Astrocyte of the spinal cord (primary cell): ENCODE measurements at regions not wholly inside any gene's neighbourhood (a gene's known extent, or its start where the extent isn't known, plus 50 kb on each side); places are given as distances from the start of the nearest gene placed in this dataset.

Source experiments
- DNase-seq: peaks from one replicate; pipeline ENCODE4 v3.0.0; 2011; ENCODE audit warnings: low read depth, low spot score
- H3K4me3 ChIP-seq: 2 replicates; pipeline ENCODE4 v1.5.1; 2011; ENCODE audit warnings: low read depth, mild to moderate bottlenecking, low read length, moderate library complexity
- CTCF ChIP-seq: IDR thresholded peaks from 2 replicates; pipeline ENCODE4 v1.5.1; 2012; ENCODE audit warnings: low read depth, mild to moderate bottlenecking, low read length, inconsistent platforms
- in situ Hi-C: cut with HindIII; loops from 2 replicates; pipeline ENCODE4 v1.10.0; 2017; ENCODE audit warnings: low sequenced_read_pairs

GRCh38 chr22:49613511-49614270 is 214.0 kb downstream of the BRD1 start:
- no peak for DNase-seq
- TF ChIP-seq CTCF, result no peak
- in situ Hi-C loops, result no loop called here
- H3K4me3 ChIP-seq, result no peak overlapping the region

- in situ Hi-C loops, result no loop called here
- H3K4me3 ChIP-seq, result no peak overlapping the region
- no peak for TF ChIP-seq CTCF
- DNase-seq, result no peak
Observed at GRCh38 chr22:49613108-49613507, 214.6 kb downstream of the BRD1 start.

- no peak overlapping the region for H3K4me3 ChIP-seq
- no peak for TF ChIP-seq CTCF
- in situ Hi-C loops, result no loop called here
- DNase-seq, result no peak
Observed at GRCh38 chr22:49609207-49609876, 218.3 kb downstream of the BRD1 start.

GRCh38 chr22:49608660-49609059 is 219.0 kb downstream of the BRD1 start:
- no peak for TF ChIP-seq CTCF
- H3K4me3 ChIP-seq, result no peak overlapping the region
- in situ Hi-C loops, result no loop called here
- DNase-seq, result no peak

GRCh38 chr22:49608228-49608627 is 219.4 kb downstream of the BRD1 start:
- no peak overlapping the region for H3K4me3 ChIP-seq
- in situ Hi-C loops, result no loop called here
- DNase-seq, result no peak
- TF ChIP-seq CTCF, result no peak

- in situ Hi-C loops, result no loop called here
- TF ChIP-seq CTCF, result no peak
- DNase-seq, result no peak
- no peak overlapping the region for H3K4me3 ChIP-seq
Observed at GRCh38 chr22:49607821-49608220, 219.9 kb downstream of the BRD1 start.
